ENCODE measurements at regions not wholly inside any gene's neighbourhood (a gene's known extent, or its start where the extent isn't known, plus 50 kb on each side); places are given as distances from the start of the nearest gene placed in this dataset.
A peak's percentile ranks its signal among the peaks of the same experiment; 100 is the strongest.

DNA sequence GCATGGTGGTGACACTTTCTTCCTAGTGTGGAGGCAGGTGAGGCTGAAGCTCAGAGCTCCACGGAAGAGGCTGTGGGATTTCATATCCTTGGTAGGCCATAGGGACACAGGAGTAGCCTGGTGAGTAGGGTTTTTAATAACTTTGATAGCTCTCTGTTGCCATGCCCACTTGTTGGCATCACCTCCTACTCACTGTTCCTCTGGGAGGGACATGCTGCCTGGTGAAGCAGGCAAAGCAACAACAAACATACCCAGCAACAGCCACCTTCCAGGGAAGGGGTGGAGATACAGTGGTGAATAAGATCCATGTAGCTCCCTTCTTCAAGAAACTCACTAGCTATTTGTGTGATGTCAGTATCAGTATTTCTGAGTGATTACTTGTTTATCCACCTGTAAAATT lies 285.4 kb downstream of the CLIC5 start:
- no peaks in the 10 kb centered on the region for H3K27me3 Mint-ChIP-seq
- CTCF ChIA-PET: no interaction called here
- H3K9me3 Mint-ChIP-seq: no peaks in the 10 kb centered on the region
- Histone ChIP-seq H3K4me3 (ENCODE audit: low read length) (no peak overlapping the region), H3K27me3 (ENCODE audit: insufficient read depth, low read length, poor library complexity, severe bottlenecking) (no peaks in the 10 kb centered on the region), H3K4me1 (ENCODE audit: insufficient read depth, low read length) (no peaks in the 10 kb centered on the region), H3K9me3 (ENCODE audit: low read length) (no peaks in the 10 kb centered on the region), H3K36me3 (ENCODE audit: insufficient read depth, low read length) (no peaks in the 10 kb centered on the region), H3K27ac (ENCODE audit: low read depth, low read length) (no peak overlapping the region)
- H3K4me3 Mint-ChIP-seq: no peak overlapping the region
- no peak for DNase-seq
- H3K4me1 Mint-ChIP-seq: no peaks in the 10 kb centered on the region
- POLR2A ChIA-PET: no interaction called here
- no peaks in the 10 kb centered on the region for H3K36me3 Mint-ChIP-seq
- no peak overlapping the region for H3K27ac Mint-ChIP-seq

DNA sequence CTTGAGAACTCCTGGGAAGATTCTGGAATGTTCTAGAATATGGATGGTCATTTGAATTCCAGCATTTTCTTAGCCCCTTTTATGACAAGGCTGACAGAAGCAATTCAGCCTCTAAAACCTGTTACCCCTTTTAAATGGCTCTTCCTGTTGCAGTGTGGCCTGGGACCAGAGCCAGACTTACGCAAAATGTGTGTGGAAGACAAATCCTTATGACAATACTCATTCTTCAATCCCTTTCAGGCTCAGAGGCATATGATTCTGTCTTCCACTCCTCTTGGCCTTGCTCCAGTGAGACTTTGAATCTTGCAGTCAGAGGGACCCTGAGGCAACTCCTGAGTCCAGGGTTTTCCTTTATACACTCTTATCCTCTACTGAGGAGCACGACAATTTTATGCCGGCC lies 287.0 kb downstream of the CLIC5 start:
- DNase-seq: no peak
- Mint-ChIP-seq H3K4me3 (no peak overlapping the region), H3K36me3 (no peaks in the 10 kb centered on the region), H3K27me3 (no peaks in the 10 kb centered on the region), H3K27ac (no peak overlapping the region), H3K9me3 (no peaks in the 10 kb centered on the region), H3K4me1 (no peaks in the 10 kb centered on the region)
- Histone ChIP-seq H3K4me3 (ENCODE audit: low read length) (no peak overlapping the region), H3K27me3 (ENCODE audit: insufficient read depth, low read length, poor library complexity, severe bottlenecking) (no peaks in the 10 kb centered on the region), H3K27ac (ENCODE audit: low read depth, low read length) (no peak overlapping the region), H3K9me3 (ENCODE audit: low read length) (no peaks in the 10 kb centered on the region), H3K36me3 (ENCODE audit: insufficient read depth, low read length) (no peaks in the 10 kb centered on the region), H3K4me1 (ENCODE audit: insufficient read depth, low read length) (no peaks in the 10 kb centered on the region)
- ChIA-PET CTCF (no interaction called here), POLR2A (no interaction called here)

DNA sequence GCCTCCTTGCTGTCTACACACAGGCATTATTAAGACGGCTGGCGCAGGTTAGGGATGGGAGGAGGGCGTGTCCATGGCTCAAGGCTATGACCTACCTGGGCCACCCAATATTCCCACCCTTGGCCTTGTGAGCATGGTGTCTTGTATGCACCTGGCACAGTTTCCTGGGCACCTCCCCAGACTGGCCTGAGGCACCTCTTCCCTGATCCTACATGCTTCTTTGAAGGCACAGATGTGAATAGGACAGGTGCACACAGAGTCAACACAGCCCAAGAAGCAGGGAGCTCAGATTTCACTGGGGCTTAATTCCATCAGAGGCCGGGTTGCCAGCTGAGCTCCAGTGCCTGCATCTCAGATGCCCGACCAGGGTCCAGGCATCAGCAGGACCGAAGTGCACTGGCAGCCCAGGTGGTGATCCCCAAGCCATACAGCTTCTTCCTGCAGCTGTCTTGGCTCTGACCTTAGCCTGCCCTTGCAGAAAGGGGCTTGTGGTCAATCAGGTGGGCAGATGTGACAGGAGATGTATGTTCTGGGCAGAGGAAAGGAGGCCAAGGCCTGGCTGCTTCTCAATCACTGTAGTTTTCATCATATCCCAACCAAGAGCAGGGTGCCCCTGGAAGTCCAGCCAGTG lies 287.7 kb downstream of the CLIC5 start:
- no peak for DNase-seq
- Mint-ChIP-seq H3K27ac (no peak overlapping the region), H3K36me3 (peaks cover 0 to 3% (median 2%) of the 10 kb centered on the region in 3 donors), H3K27me3 (no peaks in the 10 kb centered on the region), H3K4me1 (no peaks in the 10 kb centered on the region), H3K4me3 (no peak overlapping the region), H3K9me3 (peaks cover 0 to 4% (median 4%) of the 10 kb centered on the region in 5 donors)
- H3K4me1 ChIP-seq (ENCODE audit: insufficient read depth, low read length): no peaks in the 10 kb centered on the region
- H3K27me3 ChIP-seq (ENCODE audit: insufficient read depth, low read length, poor library complexity, severe bottlenecking): no peaks in the 10 kb centered on the region
- CTCF ChIA-PET: interaction anchor here (1.8 kb wide), 1 partner anchor 13 kb away, joined by 5 read pairs; no protein-coding TSS in a partner anchor
- no peaks in the 10 kb centered on the region for H3K36me3 ChIP-seq (ENCODE audit: insufficient read depth, low read length)
- H3K27ac ChIP-seq (ENCODE audit: low read depth, low read length): no peak overlapping the region
- H3K4me3 ChIP-seq (ENCODE audit: low read length): no peak overlapping the region
- H3K9me3 ChIP-seq (ENCODE audit: low read length): no peaks in the 10 kb centered on the region
- POLR2A ChIA-PET: no interaction called here

GRCh38 chr6:45727228-45727627 lies 288.4 kb downstream of the CLIC5 start:
- H3K4me3 ChIP-seq (ENCODE audit: low read length): no peak overlapping the region
- H3K27me3 ChIP-seq (ENCODE audit: insufficient read depth, low read length, poor library complexity, severe bottlenecking): no peaks in the 10 kb centered on the region
- Mint-ChIP-seq H3K4me1 (no peaks in the 10 kb centered on the region), H3K4me3 (no peak overlapping the region), H3K27ac (no peak overlapping the region), H3K36me3 (peaks cover 0 to 6% (median 5%) of the 10 kb centered on the region in 3 donors), H3K9me3 (peaks cover 0 to 7% (median 6%) of the 10 kb centered on the region in 5 donors), H3K27me3 (no peaks in the 10 kb centered on the region)
- H3K9me3 ChIP-seq (ENCODE audit: low read length): no peaks in the 10 kb centered on the region
- H3K27ac ChIP-seq (ENCODE audit: low read depth, low read length): no peak overlapping the region
- no peak for DNase-seq
- CTCF ChIA-PET: interaction anchor here (1.8 kb wide), 1 partner anchor 13 kb away, joined by 5 read pairs; no protein-coding TSS in a partner anchor
- H3K4me1 ChIP-seq (ENCODE audit: insufficient read depth, low read length): no peaks in the 10 kb centered on the region
- POLR2A ChIA-PET: no interaction called here
- H3K36me3 ChIP-seq (ENCODE audit: insufficient read depth, low read length): no peaks in the 10 kb centered on the region

GRCh38 chr6:45726444-45726843 lies 289.2 kb downstream of the CLIC5 start:
- H3K9me3 Mint-ChIP-seq: peaks cover 0 to 7% (median 6%) of the 10 kb centered on the region in 5 donors

DNA sequence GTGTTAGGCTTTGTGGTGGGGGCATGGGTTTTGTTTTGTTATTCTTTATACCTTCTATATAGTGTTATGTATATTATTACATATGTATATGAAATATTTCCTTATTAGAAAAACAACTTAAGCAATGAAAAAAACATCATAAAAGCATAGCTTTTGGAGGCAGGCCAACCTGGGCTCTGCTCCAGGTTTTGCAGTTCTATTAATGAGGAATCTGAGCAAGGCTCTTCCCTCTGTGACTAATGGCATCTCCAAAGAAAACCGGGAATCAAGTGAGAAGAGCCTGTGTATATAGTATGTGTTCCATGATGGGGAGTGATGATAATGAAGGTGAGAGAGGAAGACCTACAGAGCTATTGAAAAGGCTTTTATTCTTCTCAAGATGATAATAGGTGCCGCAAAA lies 291.1 kb downstream of the CLIC5 start:
- no peak for DNase-seq
- H3K27me3 Mint-ChIP-seq: peaks cover 0 to 2% of the 10 kb centered on the region in 2 donors
- H3K36me3 ChIP-seq (ENCODE audit: insufficient read depth, low read length): no peaks in the 10 kb centered on the region
- no peak overlapping the region for H3K27ac ChIP-seq (ENCODE audit: low read depth, low read length)
- H3K9me3 ChIP-seq (ENCODE audit: low read length): no peaks in the 10 kb centered on the region
- H3K9me3 Mint-ChIP-seq: peaks cover 0 to 7% (median 6%) of the 10 kb centered on the region in 5 donors
- CTCF ChIA-PET: no interaction called here
- no peaks in the 10 kb centered on the region for H3K4me1 Mint-ChIP-seq
- POLR2A ChIA-PET: no interaction called here
- H3K36me3 Mint-ChIP-seq: peaks cover 0 to 7% (median 6%) of the 10 kb centered on the region in 3 donors
- H3K4me1 ChIP-seq (ENCODE audit: insufficient read depth, low read length): no peaks in the 10 kb centered on the region
- H3K4me3 Mint-ChIP-seq: no peak overlapping the region
- no peak overlapping the region for H3K27ac Mint-ChIP-seq
- H3K4me3 ChIP-seq (ENCODE audit: low read length): no peak overlapping the region
- H3K27me3 ChIP-seq (ENCODE audit: insufficient read depth, low read length, poor library complexity, severe bottlenecking): no peaks in the 10 kb centered on the region

More at GRCh38 chr6:45726444-45726843, 289.2 kb downstream of the CLIC5 start:
- CTCF ChIA-PET: interaction anchor here (1.8 kb wide), 1 partner anchor 12 kb away, joined by 5 read pairs; no protein-coding TSS in a partner anchor
- Mint-ChIP-seq H3K27ac (peak overlapping the region in 1 of 8 donors; percentile 84), H3K4me3 (no peak overlapping the region), H3K36me3 (peaks cover 0 to 7% (median 6%) of the 10 kb centered on the region in 3 donors), H3K4me1 (no peaks in the 10 kb centered on the region), H3K27me3 (no peaks in the 10 kb centered on the region)
- no peak for DNase-seq
- Histone ChIP-seq H3K4me1 (ENCODE audit: insufficient read depth, low read length) (no peaks in the 10 kb centered on the region), H3K4me3 (ENCODE audit: low read length) (no peak overlapping the region), H3K36me3 (ENCODE audit: insufficient read depth, low read length) (no peaks in the 10 kb centered on the region), H3K27ac (ENCODE audit: low read depth, low read length) (no peak overlapping the region), H3K9me3 (ENCODE audit: low read length) (no peaks in the 10 kb centered on the region), H3K27me3 (ENCODE audit: insufficient read depth, low read length, poor library complexity, severe bottlenecking) (no peaks in the 10 kb centered on the region)
- POLR2A ChIA-PET: no interaction called here

GRCh38 chr6:45724027-45724426 lies 291.6 kb downstream of the CLIC5 start:
- H3K36me3 ChIP-seq (ENCODE audit: insufficient read depth, low read length): no peaks in the 10 kb centered on the region
- no peak overlapping the region for H3K4me3 ChIP-seq (ENCODE audit: low read length)
- no peak overlapping the region for H3K27ac ChIP-seq (ENCODE audit: low read depth, low read length)
- H3K4me3 Mint-ChIP-seq: no peak overlapping the region
- H3K27me3 Mint-ChIP-seq: peaks cover 0 to 2% of the 10 kb centered on the region in 2 donors
- peaks cover 0 to 7% (median 6%) of the 10 kb centered on the region in 3 donors for H3K36me3 Mint-ChIP-seq
- no peak overlapping the region for H3K27ac Mint-ChIP-seq
- H3K9me3 Mint-ChIP-seq: peaks cover 0 to 7% (median 6%) of the 10 kb centered on the region in 5 donors
- no peaks in the 10 kb centered on the region for H3K9me3 ChIP-seq (ENCODE audit: low read length)
- ChIA-PET CTCF (interaction anchor here (2.0 kb wide), 1 partner anchor 9 kb away, joined by 6 read pairs; no protein-coding TSS in a partner anchor), POLR2A (no interaction called here)
- H3K4me1 ChIP-seq (ENCODE audit: insufficient read depth, low read length): no peaks in the 10 kb centered on the region
- H3K27me3 ChIP-seq (ENCODE audit: insufficient read depth, low read length, poor library complexity, severe bottlenecking): no peaks in the 10 kb centered on the region
- H3K4me1 Mint-ChIP-seq: no peaks in the 10 kb centered on the region
- no peak for DNase-seq

GRCh38 chr6:45722876-45723275 lies 292.8 kb downstream of the CLIC5 start:
- POLR2A ChIA-PET: no interaction called here
- CTCF ChIA-PET: interaction anchor here (2.0 kb wide), 1 partner anchor 8 kb away, joined by 6 read pairs; no protein-coding TSS in a partner anchor
- no peak overlapping the region for H3K4me3 Mint-ChIP-seq
- peaks cover 0 to 7% (median 6%) of the 10 kb centered on the region in 3 donors for H3K36me3 Mint-ChIP-seq
- DNase-seq: no peak
- Histone ChIP-seq H3K4me3 (ENCODE audit: low read length) (no peak overlapping the region), H3K4me1 (ENCODE audit: insufficient read depth, low read length) (no peaks in the 10 kb centered on the region), H3K36me3 (ENCODE audit: insufficient read depth, low read length) (no peaks in the 10 kb centered on the region), H3K27ac (ENCODE audit: low read depth, low read length) (no peak overlapping the region), H3K27me3 (ENCODE audit: insufficient read depth, low read length, poor library complexity, severe bottlenecking) (no peaks in the 10 kb centered on the region), H3K9me3 (ENCODE audit: low read length) (no peaks in the 10 kb centered on the region)
- no peak overlapping the region for H3K27ac Mint-ChIP-seq
- peaks cover 0 to 7% (median 6%) of the 10 kb centered on the region in 5 donors for H3K9me3 Mint-ChIP-seq
- H3K27me3 Mint-ChIP-seq: peaks cover 0 to 2% of the 10 kb centered on the region in 2 donors
- no peaks in the 10 kb centered on the region for H3K4me1 Mint-ChIP-seq

Measured in CD8-positive, alpha-beta memory T cell (primary cell).